ENCODE measurements at regions not wholly inside any gene's neighbourhood (a gene's known extent, or its start where the extent isn't known, plus 50 kb on each side); places are given as distances from the start of the nearest gene placed in this dataset.

GRCh38 chr3:124268355-124268754 is 276.4 kb upstream of the ROPN1 start:
- TF ChIP-seq EZH2phosphoT487 (conservative IDR thresholded peaks at IDR 0.05; ENCODE audit: low read length) (no peak), CTCF (IDR thresholded peaks at IDR 0.05; ENCODE audit: insufficient read depth, low read length, poor library complexity, severe bottlenecking) (no peak)

Measured in SU-DHL-6 (cell line).